Mesodermal cell (in vitro differentiated cells): ENCODE measurements at regions not wholly inside any gene's neighbourhood (a gene's known extent, or its start where the extent isn't known, plus 50 kb on each side); places are given as distances from the start of the nearest gene placed in this dataset.

ENCODE experiments used
- H3K27ac ChIP-seq: 2 replicates; pipeline ENCODE4 v1.7.0; 2013; ENCODE audit warnings: mild to moderate bottlenecking, low read depth, low read length, moderate library complexity; ENCODE audit not compliant: severe bottlenecking
- H3K36me3 ChIP-seq: 2 replicates; pipeline ENCODE4 v1.7.1; 2013; ENCODE audit warnings: mild to moderate bottlenecking, low read length, moderate library complexity; ENCODE audit not compliant: control insufficient read depth, insufficient read depth
- H3K4me1 ChIP-seq: one replicate; pipeline ENCODE4 v1.7.1; 2013; ENCODE audit warnings: mild to moderate bottlenecking, low read length; ENCODE audit not compliant: insufficient read depth, control insufficient read depth, poor library complexity, severe bottlenecking
- H3K4me3 ChIP-seq: 2 replicates; pipeline ENCODE4 v1.7.0; 2013; ENCODE audit warnings: low read length, control low read depth, mild to moderate bottlenecking; ENCODE audit not compliant: insufficient read depth, poor library complexity, severe bottlenecking; ENCODE audit errors: extremely low read depth
- H3K9me3 ChIP-seq: 2 replicates; pipeline ENCODE4 v1.7.1; 2013; ENCODE audit warnings: mild to moderate bottlenecking, low read length, moderate library complexity; ENCODE audit not compliant: control insufficient read depth
- WGBS, 2 experiments: methylation state at CpG; one replicate each; pipeline ENCODE4 v1.1.5; 2013; ENCODE audit warnings: missing lambda C conversion rate in 2 of 2; ENCODE audit not compliant: insufficient coverage in 2 of 2; 5-methylcytosine and 5-hydroxymethylcytosine counted together

GRCh38 chr6:97885325-97885724 is 602.3 kb upstream of the MMS22L start:
- Histone ChIP-seq H3K4me3 (no peak overlapping the region), H3K27ac (no peak overlapping the region), H3K36me3 (no peaks in the 10 kb centered on the region), H3K9me3 (no peaks in the 10 kb centered on the region), H3K4me1 (no peaks in the 10 kb centered on the region)
- WGBS, 2 experiments = 97 to 100% methylated on average over 1 to 4 of the region's 7 CpGs

- Histone ChIP-seq H3K36me3 (no peaks in the 10 kb centered on the region), H3K27ac (no peak overlapping the region), H3K4me3 (no peak overlapping the region), H3K4me1 (no peaks in the 10 kb centered on the region), H3K9me3 (no peaks in the 10 kb centered on the region)
- WGBS, 2 experiments = 88 to 94% methylated on average over 2 to 4 of the region's 4 CpGs
These were observed 602.8 kb upstream of the MMS22L start for GRCh38 chr6:97885828-97886227.

- no CpG with 5 or more reads among the region's 1 CpG for WGBS, 2 experiments
- H3K4me1 ChIP-seq = no peaks in the 10 kb centered on the region
- H3K9me3 ChIP-seq = no peaks in the 10 kb centered on the region
- H3K36me3 ChIP-seq = no peaks in the 10 kb centered on the region
- no peak overlapping the region for H3K4me3 ChIP-seq
- H3K27ac ChIP-seq = no peak overlapping the region
These were observed 618.5 kb upstream of the MMS22L start for GRCh38 chr6:97901531-97901930.

GRCh38 chr6:97909380-97909779 is 626.4 kb upstream of the MMS22L start:
- 90 to 94% methylated on average over 2 to 5 of the region's 5 CpGs for WGBS, 2 experiments
- no peak overlapping the region for H3K4me3 ChIP-seq
- H3K9me3 ChIP-seq = no peaks in the 10 kb centered on the region
- H3K27ac ChIP-seq = no peak overlapping the region
- H3K4me1 ChIP-seq = no peaks in the 10 kb centered on the region
- H3K36me3 ChIP-seq = no peaks in the 10 kb centered on the region

- Histone ChIP-seq H3K9me3 (no peaks in the 10 kb centered on the region), H3K27ac (no peak overlapping the region), H3K36me3 (no peaks in the 10 kb centered on the region), H3K4me3 (no peak overlapping the region), H3K4me1 (no peaks in the 10 kb centered on the region)
- 71% methylated on average over 1 of the region's 1 CpG; no CpG with 5 or more reads in 1 of the 2 experiments for WGBS, 2 experiments
These were observed 630.7 kb upstream of the MMS22L start for GRCh38 chr6:97913721-97914120.

- no peak overlapping the region for H3K4me3 ChIP-seq
- no peaks in the 10 kb centered on the region for H3K9me3 ChIP-seq
- WGBS, 2 experiments = 82 to 100% methylated on average over 1 to 2 of the region's 5 CpGs
- no peaks in the 10 kb centered on the region for H3K36me3 ChIP-seq
- H3K27ac ChIP-seq = no peak overlapping the region
- no peaks in the 10 kb centered on the region for H3K4me1 ChIP-seq
These were observed 631.9 kb upstream of the MMS22L start for GRCh38 chr6:97914912-97915311.

GRCh38 chr6:97915537-97915936 is 632.5 kb upstream of the MMS22L start:
- H3K27ac ChIP-seq = no peak overlapping the region
- 100% methylated on average over 1 of the region's 2 CpGs; no CpG with 5 or more reads in 1 of the 2 experiments for WGBS, 2 experiments

GRCh38 chr6:97917369-97917768 is 634.4 kb upstream of the MMS22L start:
- no peaks in the 10 kb centered on the region for H3K4me1 ChIP-seq
- no peak overlapping the region for H3K27ac ChIP-seq
- H3K9me3 ChIP-seq = no peaks in the 10 kb centered on the region
- H3K4me3 ChIP-seq = no peak overlapping the region
- H3K36me3 ChIP-seq = no peaks in the 10 kb centered on the region
- 91 to 100% methylated on average over 1 of the region's 1 CpG for WGBS, 2 experiments

More at GRCh38 chr6:97915537-97915936, 632.5 kb upstream of the MMS22L start:
- Histone ChIP-seq H3K9me3 (no peaks in the 10 kb centered on the region), H3K36me3 (no peaks in the 10 kb centered on the region), H3K4me1 (no peaks in the 10 kb centered on the region), H3K4me3 (no peak overlapping the region)

GRCh38 chr6:97919046-97919445 is 636.0 kb upstream of the MMS22L start:
- H3K4me3 ChIP-seq = no peak overlapping the region
- WGBS, 2 experiments = no CpG with 5 or more reads among the region's 3 CpGs
- H3K4me1 ChIP-seq = no peaks in the 10 kb centered on the region
- no peaks in the 10 kb centered on the region for H3K36me3 ChIP-seq
- no peak overlapping the region for H3K27ac ChIP-seq
- H3K9me3 ChIP-seq = no peaks in the 10 kb centered on the region

GRCh38 chr6:97919631-97920030 is 636.6 kb upstream of the MMS22L start:
- no peaks in the 10 kb centered on the region for H3K9me3 ChIP-seq

GRCh38 chr6:97923249-97923648 is 640.2 kb upstream of the MMS22L start:
- 83% methylated on average over 1 of the region's 2 CpGs; no CpG with 5 or more reads in 1 of the 2 experiments for WGBS, 2 experiments
- H3K27ac ChIP-seq = no peak overlapping the region
- no peak overlapping the region for H3K4me3 ChIP-seq

More at GRCh38 chr6:97919631-97920030, 636.6 kb upstream of the MMS22L start:
- H3K4me1 ChIP-seq = no peaks in the 10 kb centered on the region
- H3K36me3 ChIP-seq = no peaks in the 10 kb centered on the region
- no peak overlapping the region for H3K27ac ChIP-seq
- H3K4me3 ChIP-seq = no peak overlapping the region

More at GRCh38 chr6:97923249-97923648, 640.2 kb upstream of the MMS22L start:
- no peaks in the 10 kb centered on the region for H3K36me3 ChIP-seq
- no peaks in the 10 kb centered on the region for H3K4me1 ChIP-seq
- H3K9me3 ChIP-seq = no peaks in the 10 kb centered on the region
